DMS153 (cell line): ENCODE measurements at regions not wholly inside any gene's neighbourhood (a gene's known extent, or its start where the extent isn't known, plus 50 kb on each side); places are given as distances from the start of the nearest gene placed in this dataset.
"Not testable (repeated sequence)": the region's sequence is repeated elsewhere in the genome, so short reads cannot be mapped to it uniquely, and the experiment has no call there.

Experiments
- DNase-seq: peaks from one replicate; lab custom pipeline; 2025; lab: John Stamatoyannopoulos, UW

DNA sequence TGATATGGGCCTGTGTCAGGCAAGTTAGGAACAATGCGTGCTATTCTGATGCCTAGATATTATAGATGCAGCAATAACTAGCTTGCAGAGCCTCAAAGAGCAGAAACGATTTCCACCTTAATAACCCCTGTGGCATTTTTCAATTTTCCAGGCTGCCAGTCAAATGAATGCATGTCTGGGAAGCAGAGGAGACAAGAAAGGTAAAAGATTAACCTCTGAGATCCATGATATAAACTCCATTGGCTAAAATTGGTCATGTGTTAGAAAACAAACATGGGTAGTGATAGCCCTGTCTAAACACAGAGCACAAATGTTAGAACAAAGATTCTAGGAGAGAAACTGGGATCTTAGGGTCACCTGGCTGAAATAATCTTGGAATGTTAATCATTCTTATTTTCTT, 811.1 kb downstream of the DIAPH3 start:
- DNase-seq = no peak

GRCh38 chr13:59354665-59355369, 808.9 kb downstream of the DIAPH3 start:
- no peak for DNase-seq

- no peak for DNase-seq
Measured at GRCh38 chr13:59356607-59357006, 807.1 kb downstream of the DIAPH3 start.

DNA sequence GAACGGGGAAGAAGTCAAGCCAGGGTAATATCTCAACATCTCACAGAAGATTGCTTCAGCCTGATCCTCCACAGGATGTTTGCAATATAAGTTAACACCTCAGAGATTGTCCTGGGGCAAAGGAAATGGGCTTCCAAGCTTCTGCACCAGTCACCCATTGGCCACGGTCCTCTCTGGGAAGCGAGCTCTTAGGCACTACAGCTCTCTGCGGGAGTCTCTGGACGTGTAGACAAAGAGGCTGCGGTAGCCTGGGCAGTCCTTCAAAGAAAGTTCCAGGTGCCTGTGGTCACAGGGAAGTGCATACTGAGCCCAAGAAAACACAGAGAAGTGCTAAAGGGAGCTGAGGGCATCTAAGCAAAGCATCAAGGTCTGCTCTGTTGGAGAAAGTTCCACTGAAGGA, 805.7 kb downstream of the DIAPH3 start:
- DNase-seq = no peak

GRCh38 chr13:59360108-59360507, 803.6 kb downstream of the DIAPH3 start:
- peak; percentile 12 for DNase-seq

GRCh38 chr13:59360916-59361315, 802.8 kb downstream of the DIAPH3 start:
- DNase-seq = no peak

- DNase-seq = peak; percentile 31
Measured at GRCh38 chr13:59363313-59363712, 800.4 kb downstream of the DIAPH3 start.

DNA sequence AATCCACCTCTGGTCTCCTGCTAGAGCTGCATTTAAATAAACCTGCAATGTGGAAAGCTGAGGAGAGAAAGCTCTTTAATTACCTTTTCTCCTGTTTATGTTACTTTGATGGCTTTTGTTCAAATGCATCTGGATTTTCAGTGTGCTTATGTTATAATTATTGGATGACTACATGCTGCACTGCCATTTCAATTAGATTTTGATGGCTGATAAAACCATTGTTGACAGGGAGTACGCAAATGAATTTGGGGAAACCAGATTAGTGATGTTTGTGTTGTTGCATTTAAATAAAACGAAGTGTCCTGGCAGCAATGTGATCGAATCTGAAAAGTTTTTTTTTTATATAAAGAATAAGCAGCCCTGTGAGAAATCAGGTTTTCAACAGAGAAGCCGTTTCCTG, 799.8 kb downstream of the DIAPH3 start:
- no peak for DNase-seq

- DNase-seq = no peak
Measured at GRCh38 chr13:59364641-59365085, 799.1 kb downstream of the DIAPH3 start.

GRCh38 chr13:59367467-59367866, 796.3 kb downstream of the DIAPH3 start:
- DNase-seq = no peak

- DNase-seq = no peak
Measured at GRCh38 chr13:59367904-59368303, 795.8 kb downstream of the DIAPH3 start.

- DNase-seq = no peak
Measured at GRCh38 chr13:59368693-59369092, 795.0 kb downstream of the DIAPH3 start.

- no peak for DNase-seq
Measured at GRCh38 chr13:59371229-59371628, 792.5 kb downstream of the DIAPH3 start.

DNA sequence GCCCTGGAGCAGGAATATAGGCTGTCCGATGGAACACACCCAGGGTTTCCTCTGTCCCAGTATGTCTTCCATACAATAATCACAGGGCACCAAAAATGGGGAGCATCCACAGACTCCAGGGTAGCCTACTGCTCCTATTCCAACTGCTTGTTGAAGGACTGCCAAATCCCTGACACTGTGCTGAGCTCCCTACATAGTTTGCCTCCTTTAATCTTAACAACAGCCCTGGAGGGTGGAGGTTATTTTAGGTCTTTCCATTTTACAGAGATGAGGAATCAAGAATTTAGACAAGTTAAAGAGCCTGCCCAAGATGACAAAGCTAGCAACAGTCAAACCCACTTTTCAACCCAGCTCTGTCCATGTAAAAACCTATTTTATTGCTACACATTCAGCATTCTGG, 790.4 kb downstream of the DIAPH3 start:
- no peak for DNase-seq

DNA sequence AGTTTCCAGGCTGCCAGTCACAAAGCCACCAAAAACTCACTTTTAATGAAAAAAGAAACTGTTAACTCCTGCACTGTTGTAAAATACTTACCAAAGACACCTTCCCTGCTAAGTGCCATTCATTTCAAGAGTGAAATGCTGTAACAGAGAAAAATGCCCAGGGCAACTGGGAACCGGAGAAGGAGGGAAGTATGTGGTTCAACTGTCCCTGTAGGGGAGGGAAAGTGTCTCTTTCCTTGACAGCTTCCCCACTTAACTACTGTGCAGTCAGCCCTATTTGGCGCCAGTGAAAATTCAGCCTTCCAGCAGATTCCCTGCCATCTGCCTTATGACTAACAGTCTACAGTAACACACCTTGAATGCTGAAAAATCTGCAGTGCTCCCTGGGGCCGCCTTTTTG, 789.0 kb downstream of the DIAPH3 start:
- no peak for DNase-seq

- DNase-seq = no peak
Measured at GRCh38 chr13:59384154-59384553, 779.6 kb downstream of the DIAPH3 start.

DNA sequence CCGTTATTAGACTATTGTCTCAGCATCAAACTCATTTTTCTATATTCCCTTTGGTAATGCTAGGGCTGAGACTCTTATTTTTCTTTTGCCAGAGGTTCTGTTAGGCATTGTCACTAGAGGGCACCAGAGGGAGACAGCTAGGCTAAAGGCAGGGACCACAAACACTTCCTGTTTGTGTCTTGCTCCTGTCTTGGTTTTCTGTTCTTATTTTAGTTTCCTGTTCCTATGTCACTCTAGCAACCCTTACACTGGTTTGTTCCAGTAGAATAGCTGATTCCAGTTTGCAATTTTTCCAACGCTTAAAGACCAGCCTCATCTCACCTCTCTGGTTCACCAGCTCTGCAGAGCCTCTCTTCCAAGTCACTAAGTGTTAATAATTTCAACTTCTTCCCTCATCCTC, 772.0 kb downstream of the DIAPH3 start:
- DNase-seq = peak; percentile 60

- DNase-seq = no peak
Measured at GRCh38 chr13:59392328-59392727, 771.4 kb downstream of the DIAPH3 start.

DNA sequence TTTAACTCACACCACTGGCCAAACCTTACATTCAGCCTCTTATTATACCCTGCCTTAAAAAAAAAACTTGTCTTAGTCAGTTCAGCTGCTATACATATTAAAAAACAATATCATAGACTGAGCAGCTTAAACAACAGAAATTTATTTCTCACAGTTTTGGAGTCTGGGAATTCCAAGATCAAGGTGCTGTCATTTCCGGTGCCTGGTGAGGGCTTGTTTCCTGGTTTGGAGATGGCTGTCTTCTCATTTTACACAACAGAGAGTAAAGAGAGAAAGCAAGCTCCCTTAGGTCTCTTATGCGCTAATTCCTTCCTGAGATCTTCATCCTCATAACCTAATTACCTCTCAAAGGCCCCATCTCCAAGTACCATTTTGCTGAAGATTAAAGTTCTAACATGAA, 769.2 kb downstream of the DIAPH3 start:
- no peak for DNase-seq

- no peak for DNase-seq
Measured at GRCh38 chr13:59398127-59398526, 765.6 kb downstream of the DIAPH3 start.

GRCh38 chr13:59398661-59399060, 765.1 kb downstream of the DIAPH3 start:
- DNase-seq = no peak

- DNase-seq = no peak
Measured at GRCh38 chr13:59399513-59399912, 764.2 kb downstream of the DIAPH3 start.

DNA sequence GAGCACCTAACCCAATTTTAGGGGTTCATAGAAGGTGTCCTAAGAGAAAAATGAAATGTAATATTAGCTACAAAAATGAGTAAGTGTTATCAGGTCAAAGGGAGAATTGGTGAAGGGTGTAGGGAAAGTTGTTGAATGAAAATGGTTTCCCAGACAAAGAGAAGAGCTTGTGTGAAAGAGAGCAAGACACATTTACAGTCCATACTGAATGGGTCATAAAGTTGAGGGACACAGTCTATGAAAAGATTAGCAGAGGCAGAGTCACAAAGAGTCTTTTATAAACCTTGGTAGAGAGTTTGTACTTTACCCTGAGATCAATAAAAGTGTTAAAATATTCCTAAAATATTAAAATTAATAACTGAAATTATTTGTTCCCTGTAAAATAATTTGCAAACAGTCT, 759.4 kb downstream of the DIAPH3 start:
- no peak for DNase-seq

DNA sequence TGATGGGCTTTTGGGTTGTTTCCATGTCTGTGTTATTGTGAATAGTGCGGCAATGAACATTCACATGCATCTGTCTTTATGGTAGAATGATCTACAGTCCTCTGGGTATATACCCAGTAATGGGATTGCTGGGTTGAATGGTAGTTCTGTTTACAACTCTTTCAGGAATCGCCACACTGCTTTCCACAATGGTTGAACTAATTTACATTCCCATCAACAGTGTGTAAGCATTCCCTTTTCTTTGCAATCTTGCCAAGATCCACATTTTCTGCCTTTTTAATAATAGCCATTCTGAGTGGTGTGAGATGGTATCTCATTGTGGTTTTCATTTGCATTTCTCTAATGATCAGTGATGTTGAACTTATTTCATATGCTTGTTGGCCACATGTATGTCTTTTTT, 756.5 kb downstream of the DIAPH3 start:
- not testable (repeated sequence) for DNase-seq
